IMR-90 (cell line): ENCODE measurements at regions not wholly inside any gene's neighbourhood (a gene's known extent, or its start where the extent isn't known, plus 50 kb on each side); places are given as distances from the start of the nearest gene placed in this dataset.

Experiments
- ATAC-seq: fragments of 200-7000 bp; cut with Tn5 transposase; 2 replicates; pipeline ENCODE4 v1.9.1; 2020; ENCODE audit warnings: low read depth, mild to moderate bottlenecking, moderate library complexity
- BruUV-seq: library from RNA; stranded (reverse); fragments of 400-500 nt; replicated peaks from 2 replicates; lab custom pipeline; 2021; lab: Mats Ljungman, UMichigan
- CTCF ChIA-PET: fragments of 300-600 bp; formaldehyde crosslinking; extraction: SDS; loops from one replicate; lab custom pipeline; 2021; ENCODE audit warnings: antibody characterized with exemption; lab: Yijun Ruan, JAX
- POLR2A ChIA-PET: fragments of 300-600 bp; sonication (Branson Sonifier 250); formaldehyde crosslinking; loops from one replicate; lab custom pipeline; 2022; ENCODE audit warnings: antibody characterized with exemption; ENCODE audit not compliant: unreplicated experiment; lab: Charles Lee
- DNase-seq: peaks from one replicate; pipeline ENCODE4 v3.0.0; 2013
- H2AFZ ChIP-seq: replicated peaks from 2 replicates; pipeline ENCODE3; 2013; ENCODE audit warnings: low read length, mild to moderate bottlenecking; ENCODE audit not compliant: poor library complexity
- H2AK5ac ChIP-seq: 2 replicates; pipeline ENCODE4 v1.6.1; 2013; ENCODE audit warnings: low read depth, low read length, inconsistent platforms
- H2AK9ac ChIP-seq: replicated peaks from 2 replicates; pipeline ENCODE3; 2013; ENCODE audit warnings: mild to moderate bottlenecking, low read depth, low read length, moderate library complexity; ENCODE audit not compliant: poor library complexity
- H2BK120ac ChIP-seq: 2 replicates; pipeline ENCODE4 v1.6.1; 2013; ENCODE audit warnings: low read depth, low read length, inconsistent platforms
- H2BK15ac ChIP-seq: 3 replicates; pipeline ENCODE4 v1.6.1; 2013; ENCODE audit warnings: low read depth, low read length, inconsistent platforms
- H2BK20ac ChIP-seq: 2 replicates; pipeline ENCODE4 v1.6.1; 2013; ENCODE audit warnings: low read depth, mild to moderate bottlenecking, inconsistent platforms, low read length, moderate library complexity
- H2BK5ac ChIP-seq: 2 replicates; pipeline ENCODE4 v1.6.1; 2013; ENCODE audit warnings: mild to moderate bottlenecking, low read depth, low read length, inconsistent platforms; ENCODE audit not compliant: poor library complexity, severe bottlenecking
- H3K14ac ChIP-seq: replicated peaks from 2 replicates; pipeline ENCODE4 v1.6.1; 2013; ENCODE audit warnings: low read depth, low read length, inconsistent platforms
- H3K18ac ChIP-seq: 2 replicates; pipeline ENCODE4 v1.6.1; 2013; ENCODE audit warnings: low read depth, low read length, control low read depth
- H3K23ac ChIP-seq: 2 replicates; pipeline ENCODE4 v1.6.1; 2013; ENCODE audit warnings: low read depth, low read length, inconsistent platforms
- H3K27ac ChIP-seq: 2 replicates; pipeline ENCODE4 v1.5.1; 2013; ENCODE audit warnings: mild to moderate bottlenecking, control low read depth, low read length; ENCODE audit not compliant: insufficient read depth
- H3K27me3 ChIP-seq: 2 replicates; pipeline ENCODE4 v1.6.1; 2013; ENCODE audit warnings: low read length; ENCODE audit not compliant: control insufficient read depth, insufficient read depth
- H3K36me3 ChIP-seq: 2 replicates; pipeline ENCODE4 v1.6.1; 2013; ENCODE audit warnings: low read length, mixed read lengths; ENCODE audit not compliant: control insufficient read depth, insufficient read depth
- H3K4ac ChIP-seq: 2 replicates; pipeline ENCODE4 v1.6.1; 2013; ENCODE audit warnings: low read depth, low read length, inconsistent platforms
- H3K4me1 ChIP-seq: 2 replicates; pipeline ENCODE4 v1.6.1; 2013; ENCODE audit warnings: low read length, mixed read lengths; ENCODE audit not compliant: control insufficient read depth, insufficient read depth
- H3K4me2 ChIP-seq: 2 replicates; pipeline ENCODE4 v1.6.1; 2013; ENCODE audit warnings: low read depth, mild to moderate bottlenecking, control low read depth, low read length, moderate library complexity
- H3K4me3 ChIP-seq: 2 replicates; pipeline ENCODE4 v1.5.1; 2013; ENCODE audit warnings: low read depth, mild to moderate bottlenecking, control low read depth, low read length, moderate library complexity; ENCODE audit not compliant: insufficient read depth
- H3K56ac ChIP-seq: 2 replicates; pipeline ENCODE4 v1.6.1; 2013; ENCODE audit warnings: low read length, inconsistent platforms; ENCODE audit not compliant: insufficient read depth; ENCODE audit errors: extremely low read depth
- H3K79me1 ChIP-seq, 2 experiments: 2 replicates each; pipeline ENCODE4 v1.6.1; 2013; ENCODE audit warnings: low read length in 2 of 2, inconsistent platforms in 1 of 2, low read depth in 1 of 2
- H3K9ac ChIP-seq: 2 replicates; pipeline ENCODE4 v1.6.1; 2013; ENCODE audit warnings: low read depth, low read length, control low read depth
- H3K9me1 ChIP-seq: 2 replicates; pipeline ENCODE4 v1.6.1; 2013; ENCODE audit warnings: low read length, inconsistent platforms; ENCODE audit not compliant: insufficient read depth
- H3K9me3 ChIP-seq: 2 replicates; pipeline ENCODE4 v1.6.1; 2013; ENCODE audit warnings: low read length; ENCODE audit not compliant: control insufficient read depth, insufficient read depth
- H4K20me1 ChIP-seq: 2 replicates; pipeline ENCODE4 v1.6.1; 2013; ENCODE audit warnings: low read length, inconsistent platforms; ENCODE audit not compliant: insufficient read depth
- H4K5ac ChIP-seq: 2 replicates; pipeline ENCODE4 v1.6.1; 2013; ENCODE audit warnings: mild to moderate bottlenecking, low read depth, low read length, control low read depth
- H4K8ac ChIP-seq, 2 experiments: 2 replicates each; pipeline ENCODE4 v1.6.1; 2013; ENCODE audit warnings: low read depth in 2 of 2, low read length in 2 of 2, control low read depth in 1 of 2, inconsistent platforms in 1 of 2
- H4K91ac ChIP-seq: 2 replicates; pipeline ENCODE4 v1.6.1; 2013; ENCODE audit warnings: low read depth, low read length, inconsistent platforms; ENCODE audit not compliant: insufficient read depth
- BHLHE40 ChIP-seq: fragments of 150-350 bp; IDR thresholded peaks from 2 replicates; pipeline ENCODE4 v1.6.1; 2016; ENCODE audit warnings: mild to moderate bottlenecking, low read depth, low read length
- CEBPB ChIP-seq: IDR thresholded peaks from 2 replicates; pipeline ENCODE4 v1.6.1; 2012; ENCODE audit warnings: low read depth, low read length, improper control_type of control experiment
- CHD1 ChIP-seq: IDR thresholded peaks from 2 replicates; pipeline ENCODE4 v1.6.1; 2012; ENCODE audit warnings: low read depth, low read length, improper control_type of control experiment
- ELK1 ChIP-seq: fragments of 150-350 bp; IDR thresholded peaks from 2 replicates; pipeline ENCODE4 v1.6.1; 2016; ENCODE audit warnings: low read depth, mild to moderate bottlenecking, low read length, moderate library complexity, borderline replicate concordance
- FOS ChIP-seq: fragments of 150-350 bp; IDR thresholded peaks from 2 replicates; pipeline ENCODE4 v1.6.1; 2016; ENCODE audit warnings: low read depth, low read length
- MAFK ChIP-seq: IDR thresholded peaks from 2 replicates; pipeline ENCODE4 v1.6.1; 2012; ENCODE audit warnings: low read depth, low read length, improper control_type of control experiment
- MAZ ChIP-seq: IDR thresholded peaks from 2 replicates; pipeline ENCODE4 v1.6.1; 2012; ENCODE audit warnings: low read depth, mild to moderate bottlenecking, low read length, improper control_type of control experiment, moderate library complexity, borderline replicate concordance
- MXI1 ChIP-seq: IDR thresholded peaks from 2 replicates; pipeline ENCODE4 v1.6.1; 2012; ENCODE audit warnings: low read depth, mild to moderate bottlenecking, low read length, moderate library complexity, borderline replicate concordance
- NFE2L2 ChIP-seq: fragments of 150-350 bp; IDR thresholded peaks from 2 replicates; pipeline ENCODE4 v1.6.1; 2016; ENCODE audit warnings: low read depth, mild to moderate bottlenecking, low read length
- POLR2A ChIP-seq: IDR thresholded peaks from 2 replicates; pipeline ENCODE4 v1.6.1; 2012; ENCODE audit warnings: mild to moderate bottlenecking, low read depth, low read length
- RAD21 ChIP-seq: IDR thresholded peaks from 2 replicates; pipeline ENCODE4 v1.6.1; 2012; ENCODE audit warnings: low read length, improper control_type of control experiment
- RCOR1 ChIP-seq: IDR thresholded peaks from 2 replicates; pipeline ENCODE4 v1.6.1; 2012; ENCODE audit warnings: mild to moderate bottlenecking, low read length, improper control_type of control experiment; ENCODE audit not compliant: insufficient replicate concordance
- RFX5 ChIP-seq: IDR thresholded peaks from 2 replicates; pipeline ENCODE4 v1.8.0; 2012; ENCODE audit warnings: low read depth, mild to moderate bottlenecking, low read length, moderate library complexity
- SMC3 ChIP-seq: fragments of 150-350 bp; IDR thresholded peaks from 2 replicates; pipeline ENCODE4 v1.6.1; 2016; ENCODE audit warnings: low read depth, mild to moderate bottlenecking, antibody characterized with exemption, low read length, moderate library complexity
- USF2 ChIP-seq: fragments of 150-350 bp; IDR thresholded peaks from 2 replicates; pipeline ENCODE4 v1.6.1; 2017; ENCODE audit warnings: mild to moderate bottlenecking, antibody characterized with exemption, low read length, low read depth
- WGBS, 2 experiments: methylation state at CpG; one replicate each; pipeline versions ENCODE4 v1.1.5 to v1.1.7; 2013; ENCODE audit warnings: missing lambda C conversion rate in 2 of 2; ENCODE audit not compliant: insufficient read length in 1 of 2; ENCODE audit errors: extremely low coverage in 2 of 2; 5-methylcytosine and 5-hydroxymethylcytosine counted together
- dilution Hi-C: fragments of 300-500 bp; cut with HindIII; formaldehyde crosslinking; loops from one replicate; pipeline ENCODE4 v1.14.3; 2018; ENCODE audit warnings: low sequenced_read_pairs; ENCODE audit not compliant: unreplicated experiment
- in situ Hi-C: fragments of 300-500 bp; cut with MboI; formaldehyde crosslinking; loops from 3 replicates; pipeline ENCODE4 v1.14.3; 2019; ENCODE audit warnings: low sequenced_read_pairs, inconsistent platforms, mixed read lengths
- intact Hi-C: fragments of 100-400 bp; cut with micrococcal nuclease; formaldehyde crosslinking; loops from 2 replicates; pipeline ENCODE4 v1.10.0; 2022

GRCh38 chr4:28792917-28793597 is 1927.1 kb upstream of the PCDH7 start:
- intact Hi-C loops = no loop called here
- CTCF ChIA-PET = no interaction called here

More at GRCh38 chr4:28792917-28793597, 1927.1 kb upstream of the PCDH7 start:
- Histone ChIP-seq H2BK120ac (no peak overlapping the region), H3K4me3 (no peak overlapping the region), H3K9ac (no peak overlapping the region), H4K8ac (no peak overlapping the region), H3K4me2 (no peak overlapping the region), H3K56ac (no peak overlapping the region), H2BK5ac (no peak overlapping the region), H3K36me3 (no peaks in the 10 kb centered on the region), H3K18ac (no peak overlapping the region), H4K91ac (no peak overlapping the region), H3K4ac (no peak overlapping the region), H2BK20ac (no peak overlapping the region), H3K4me1 (no peaks in the 10 kb centered on the region), H3K14ac (no peak overlapping the region), H2AK9ac (no peak overlapping the region), H4K5ac (no peak overlapping the region), H3K9me3 (peaks cover 2% of the 10 kb centered on the region; the same call in 1 of the 2 replicates), H3K23ac (no peak overlapping the region), H4K20me1 (no peaks in the 10 kb centered on the region), H2BK15ac (no peak overlapping the region), H2AFZ (no peak overlapping the region), H3K27me3 (no peaks in the 10 kb centered on the region), H3K27ac (no peak overlapping the region), H3K79me1 (no peaks in the 10 kb centered on the region), H2AK5ac (no peak overlapping the region), H3K9me1 (no peaks in the 10 kb centered on the region)
- POLR2A ChIA-PET = no interaction called here
- no TSS peak for BruUV-seq
- no CpG with 5 or more reads among the region's 4 CpGs for WGBS, 2 experiments
- in situ Hi-C loops (no loop called here), dilution Hi-C loops (no loop called here)
- no peak for DNase-seq
- no peak for ATAC-seq
- TF ChIP-seq RCOR1 = no peak
- TF ChIP-seq BHLHE40 = no peak
- no peak for TF ChIP-seq RAD21
- no peak for TF ChIP-seq MAZ
- TF ChIP-seq CEBPB = no peak
- TF ChIP-seq USF2 = no peak
- TF ChIP-seq MXI1 = no peak
- no peak for TF ChIP-seq NFE2L2
- no peak for TF ChIP-seq CHD1
- no peak for TF ChIP-seq ELK1
- no peak for TF ChIP-seq FOS
- TF ChIP-seq MAFK = no peak
- no peak for TF ChIP-seq SMC3
- no peak for TF ChIP-seq POLR2A
- no peak for TF ChIP-seq RFX5
